GM23248 (cell line): ENCODE measurements at regions not wholly inside any gene's neighbourhood (a gene's known extent, or its start where the extent isn't known, plus 50 kb on each side); places are given as distances from the start of the nearest gene placed in this dataset.

Experiments
- DNase-seq: peaks from one replicate; pipeline ENCODE4 v3.0.0-alpha.2; 2015
- H2AFZ ChIP-seq: fragments of 200-600 bp; sonication (generic); 2 replicates; pipeline ENCODE4 v1.6.1; 2016; ENCODE audit warnings: antibody characterized with exemption
- H3F3A ChIP-seq: fragments of 200-600 bp; sonication (generic); 2 replicates; pipeline ENCODE4 v1.6.1; 2016; ENCODE audit warnings: mild to moderate bottlenecking, antibody characterized with exemption, mixed run types; ENCODE audit not compliant: insufficient read depth
- H3K27ac ChIP-seq: fragments of 200-600 bp; sonication (generic); 2 replicates; pipeline ENCODE4 v1.5.1; 2016; ENCODE audit warnings: mild to moderate bottlenecking
- H3K27me3 ChIP-seq: fragments of 200-600 bp; sonication (generic); replicated peaks from 2 replicates; pipeline ENCODE4 v1.6.1; 2016; ENCODE audit warnings: mild to moderate bottlenecking; ENCODE audit not compliant: insufficient read depth
- H3K36me3 ChIP-seq: fragments of 200-600 bp; sonication (generic); 2 replicates; pipeline ENCODE4 v1.6.1; 2016; ENCODE audit warnings: low read depth, mild to moderate bottlenecking
- H3K4me1 ChIP-seq: fragments of 200-600 bp; sonication (generic); 2 replicates; pipeline ENCODE4 v1.6.1; 2016; ENCODE audit warnings: mild to moderate bottlenecking; ENCODE audit not compliant: insufficient read depth
- H3K4me2 ChIP-seq: fragments of 200-600 bp; sonication (generic); one replicate; pipeline ENCODE4 v1.6.1; 2016; ENCODE audit warnings: mild to moderate bottlenecking; ENCODE audit not compliant: unreplicated experiment
- H3K4me3 ChIP-seq: fragments of 200-600 bp; sonication (generic); 2 replicates; pipeline ENCODE4 v1.5.1; 2016; ENCODE audit warnings: mild to moderate bottlenecking
- H3K79me2 ChIP-seq: fragments of 200-600 bp; sonication (generic); 2 replicates; pipeline ENCODE4 v1.6.1; 2016; ENCODE audit warnings: mild to moderate bottlenecking; ENCODE audit not compliant: insufficient read depth
- H3K9ac ChIP-seq: fragments of 200-600 bp; sonication (generic); 2 replicates; pipeline ENCODE4 v1.6.1; 2016; ENCODE audit warnings: mild to moderate bottlenecking
- H3K9me2 ChIP-seq: fragments of 200-600 bp; sonication (generic); 2 replicates; pipeline ENCODE4 v1.6.1; 2016; ENCODE audit warnings: mixed run types, mild to moderate bottlenecking, moderate library complexity; ENCODE audit not compliant: insufficient read depth
- H3K9me3 ChIP-seq: fragments of 200-600 bp; sonication (generic); one replicate; pipeline ENCODE4 v1.6.1; 2017; ENCODE audit warnings: low read depth
- H4K20me1 ChIP-seq: fragments of 200-600 bp; sonication (generic); 2 replicates; pipeline ENCODE4 v1.6.0; 2016; ENCODE audit not compliant: insufficient read depth
- EZH2 ChIP-seq: fragments of 200-600 bp; sonication (generic); IDR thresholded peaks from 2 replicates; pipeline ENCODE4 v1.6.1; 2018; ENCODE audit warnings: antibody characterized with exemption, mild to moderate bottlenecking; ENCODE audit not compliant: insufficient read depth, poor library complexity, severe bottlenecking
- EZH2phosphoT487 ChIP-seq: fragments of 200-600 bp; sonication (generic); IDR thresholded peaks from 2 replicates; pipeline ENCODE4 v1.6.1; 2018; ENCODE audit warnings: antibody characterized with exemption, moderate library complexity, mild to moderate bottlenecking, low read depth; ENCODE audit not compliant: insufficient read depth
- WGBS, 2 experiments: methylation state at CpG; one replicate each; pipeline ENCODE4 v1.1.6; 2015 to 2017; ENCODE audit warnings: low lambda C conversion rate in 2 of 2, low coverage in 1 of 2; ENCODE audit errors: missing lambda C conversion rate in 2 of 2; 5-methylcytosine and 5-hydroxymethylcytosine counted together
- in situ Hi-C: fragments of 300-500 bp; cut with MboI; formaldehyde crosslinking; loops from 2 replicates; pipeline ENCODE4 v1.15.0; 2020

DNA sequence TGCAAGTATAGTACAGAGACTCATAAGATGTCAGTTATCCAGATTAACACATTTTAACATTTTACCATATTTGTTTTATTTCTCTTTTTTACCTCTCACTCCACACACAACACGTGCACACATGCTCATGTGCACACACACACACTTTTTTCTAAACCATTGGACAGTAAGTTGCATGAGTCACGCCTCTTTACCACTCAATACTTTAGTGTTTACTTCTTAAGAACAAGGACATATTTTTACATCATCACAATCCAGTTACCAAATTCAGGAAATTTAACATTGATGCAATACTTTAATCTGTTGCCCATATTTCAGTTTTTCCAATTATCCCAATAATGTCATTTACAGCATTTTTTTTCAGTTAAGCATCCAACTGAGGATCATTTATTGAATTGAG is 109.0 kb downstream of the RIN2 start:
- no peaks in the 10 kb centered on the region for H3K9me2 ChIP-seq
- in situ Hi-C loops: no loop called here
- peak; percentile 87 for DNase-seq
- H3F3A ChIP-seq: 0 out of 2 replicates have a peak, but pooled peaks cover 7% of the 10 kb centered on the region
- no peaks in the 10 kb centered on the region for H4K20me1 ChIP-seq
- no peaks in the 10 kb centered on the region for H3K27me3 ChIP-seq
- no peak overlapping the region for H3K4me3 ChIP-seq
- H2AFZ ChIP-seq: peak overlapping the region; percentile 4; the same call in 1 of the 2 replicates
- H3K4me2 ChIP-seq: peak overlapping the region; percentile 16
- peak overlapping the region; percentile 6; the same call in 1 of the 2 replicates for H3K9ac ChIP-seq
- H3K9me3 ChIP-seq: no peaks in the 10 kb centered on the region
- 47 to 62% methylated on average over 2 of the region's 2 CpGs for WGBS, 2 experiments
- H3K27ac ChIP-seq: peak overlapping the region; percentile 62
- no peaks in the 10 kb centered on the region for H3K79me2 ChIP-seq
- TF ChIP-seq EZH2phosphoT487: no peak
- TF ChIP-seq EZH2: no peak
- no peaks in the 10 kb centered on the region for H3K36me3 ChIP-seq
- H3K4me1 ChIP-seq: peaks cover 12% of the 10 kb centered on the region; the same call in 1 of the 2 replicates

DNA sequence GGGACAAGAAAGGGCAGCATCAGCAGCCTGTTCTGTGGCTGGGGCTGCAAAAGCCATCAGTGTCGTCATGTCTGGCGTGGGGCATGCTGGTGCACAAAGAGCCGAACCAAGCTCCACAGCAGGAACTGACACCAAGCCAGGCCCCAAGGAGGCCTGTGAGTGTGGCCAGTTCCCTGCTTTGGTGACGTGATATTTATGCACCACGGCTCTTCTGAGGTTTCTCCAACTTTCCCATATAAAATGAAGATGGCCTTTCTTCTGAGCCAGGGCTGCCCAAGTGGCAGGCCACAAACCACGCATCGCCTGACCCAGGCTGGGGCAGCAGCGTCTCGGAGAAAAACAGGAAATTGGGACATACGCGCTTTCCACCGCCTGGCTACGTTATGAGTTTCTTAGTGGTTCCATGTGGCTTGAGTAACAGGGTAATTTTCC is 109.9 kb downstream of the RIN2 start:
- H3K27ac ChIP-seq: peak overlapping the region; percentile 62
- no peaks in the 10 kb centered on the region for H3K36me3 ChIP-seq
- peak overlapping the region; percentile 4; the same call in 1 of the 2 replicates for H2AFZ ChIP-seq
- no peaks in the 10 kb centered on the region for H3K9me2 ChIP-seq
- 0 out of 2 replicates have a peak, but pooled peaks cover 7% of the 10 kb centered on the region for H3F3A ChIP-seq
- no peaks in the 10 kb centered on the region for H3K79me2 ChIP-seq
- no peaks in the 10 kb centered on the region for H4K20me1 ChIP-seq
- in situ Hi-C loops: no loop called here
- no peaks in the 10 kb centered on the region for H3K9me3 ChIP-seq
- WGBS, 2 experiments: 60 to 63% methylated on average over 13 of the region's 13 CpGs
- H3K4me1 ChIP-seq: peaks cover 12% of the 10 kb centered on the region; the same call in 1 of the 2 replicates
- TF ChIP-seq EZH2phosphoT487 (no peak), EZH2 (no peak)
- peak; percentile 57 for DNase-seq
- H3K4me2 ChIP-seq: no peak overlapping the region
- no peak overlapping the region for H3K4me3 ChIP-seq
- H3K9ac ChIP-seq: peak overlapping the region; percentile 6; the same call in 1 of the 2 replicates
- H3K27me3 ChIP-seq: no peaks in the 10 kb centered on the region

- no peaks in the 10 kb centered on the region for H3K9me3 ChIP-seq
- peak overlapping the region; percentile 6; the same call in 1 of the 2 replicates for H3K9ac ChIP-seq
- peak overlapping the region; percentile 4; the same call in 1 of the 2 replicates for H2AFZ ChIP-seq
- H3K36me3 ChIP-seq: no peaks in the 10 kb centered on the region
- no peak for TF ChIP-seq EZH2
- TF ChIP-seq EZH2phosphoT487: no peak
- 52 to 65% methylated on average over 6 of the region's 6 CpGs for whole genome bisulfite sequencing, 2 experiments
- no peaks in the 10 kb centered on the region for H3K27me3 ChIP-seq
- H3F3A ChIP-seq: 0 out of 2 replicates have a peak, but pooled peaks cover 7% of the 10 kb centered on the region
- H3K4me2 ChIP-seq: no peak overlapping the region
- peak overlapping the region; percentile 62 for H3K27ac ChIP-seq
- no peaks in the 10 kb centered on the region for H3K79me2 ChIP-seq
- no peak for DNase-seq
- no peaks in the 10 kb centered on the region for H3K9me2 ChIP-seq
- H3K4me3 ChIP-seq: no peak overlapping the region
- in situ Hi-C loops: no loop called here
- no peaks in the 10 kb centered on the region for H4K20me1 ChIP-seq
- H3K4me1 ChIP-seq: peaks cover 12% of the 10 kb centered on the region; the same call in 1 of the 2 replicates
Observed at GRCh38 chr20:19868441-19868840, 110.4 kb downstream of the RIN2 start.

GRCh38 chr20:19872001-19872400 is 113.9 kb downstream of the RIN2 start:
- H3K9me3 ChIP-seq: no peaks in the 10 kb centered on the region
- no peak overlapping the region for H2AFZ ChIP-seq
- in situ Hi-C loops: no loop called here
- TF ChIP-seq EZH2phosphoT487: no peak
- TF ChIP-seq EZH2: no peak
- peaks cover 12% of the 10 kb centered on the region; the same call in 1 of the 2 replicates for H3F3A ChIP-seq
- WGBS, 2 experiments: 90 to 95% methylated on average over 3 of the region's 3 CpGs
- no peaks in the 10 kb centered on the region for H4K20me1 ChIP-seq
- no peaks in the 10 kb centered on the region for H3K27me3 ChIP-seq
- no peak overlapping the region for H3K27ac ChIP-seq
- no peak overlapping the region for H3K4me3 ChIP-seq
- H3K36me3 ChIP-seq: no peaks in the 10 kb centered on the region
- no peaks in the 10 kb centered on the region for H3K79me2 ChIP-seq
- H3K9me2 ChIP-seq: no peaks in the 10 kb centered on the region
- no peak for DNase-seq
- H3K4me1 ChIP-seq: peaks cover 12% of the 10 kb centered on the region
- H3K4me2 ChIP-seq: no peak overlapping the region
- H3K9ac ChIP-seq: no peak overlapping the region
